ENCODE measurements at regions not wholly inside any gene's neighbourhood (a gene's known extent, or its start where the extent isn't known, plus 50 kb on each side); places are given as distances from the start of the nearest gene placed in this dataset.

GRCh38 chr7:92915348-92915747, 79.0 kb upstream of the CDK6 start:
- POLR2A ChIA-PET (ENCODE audit: unreplicated experiment): no interaction called here
- Histone ChIP-seq H3K9me3 (ENCODE audit: low read length) (no peaks in the 10 kb centered on the region), H3K9ac (ENCODE audit: low read length) (no peak overlapping the region), H2AFZ (ENCODE audit: low read length) (no peak overlapping the region), H3K9me2 (replicated peaks; ENCODE audit: low read length) (no peaks in the 10 kb centered on the region), H3K4me2 (ENCODE audit: low read length) (no peak overlapping the region), H4K20me1 (ENCODE audit: low read length) (no peaks in the 10 kb centered on the region), H3K27ac (ENCODE audit: low read length) (no peak overlapping the region), H3K4me1 (ENCODE audit: insufficient read depth, low read length) (peaks cover 30% of the 10 kb centered on the region), H3K27me3 (ENCODE audit: low read length) (no peaks in the 10 kb centered on the region), H3K79me2 (ENCODE audit: low read length) (no peaks in the 10 kb centered on the region), H3K36me3 (ENCODE audit: low read depth, low read length) (no peaks in the 10 kb centered on the region), H3K4me3 (ENCODE audit: low read length) (no peak overlapping the region), H3F3A (ENCODE audit: low read length, unreplicated experiment) (peaks cover 3% of the 10 kb centered on the region)
- CTCF ChIA-PET: no interaction called here
- intact Hi-C loops (cut with micrococcal nuclease): loop anchor here (10.0 kb wide), 2 partner anchors 99 to 151 kb away; no protein-coding TSS in a partner anchor
- TF ChIP-seq EZH2phosphoT487 (IDR thresholded peaks at IDR 0.05; ENCODE audit: borderline replicate concordance, low read length) (no peak), EZH2 (IDR thresholded peaks at IDR 0.05; ENCODE audit: low read length, unreplicated experiment) (no peak)
- TF ChIP-seq, protein P1, sequence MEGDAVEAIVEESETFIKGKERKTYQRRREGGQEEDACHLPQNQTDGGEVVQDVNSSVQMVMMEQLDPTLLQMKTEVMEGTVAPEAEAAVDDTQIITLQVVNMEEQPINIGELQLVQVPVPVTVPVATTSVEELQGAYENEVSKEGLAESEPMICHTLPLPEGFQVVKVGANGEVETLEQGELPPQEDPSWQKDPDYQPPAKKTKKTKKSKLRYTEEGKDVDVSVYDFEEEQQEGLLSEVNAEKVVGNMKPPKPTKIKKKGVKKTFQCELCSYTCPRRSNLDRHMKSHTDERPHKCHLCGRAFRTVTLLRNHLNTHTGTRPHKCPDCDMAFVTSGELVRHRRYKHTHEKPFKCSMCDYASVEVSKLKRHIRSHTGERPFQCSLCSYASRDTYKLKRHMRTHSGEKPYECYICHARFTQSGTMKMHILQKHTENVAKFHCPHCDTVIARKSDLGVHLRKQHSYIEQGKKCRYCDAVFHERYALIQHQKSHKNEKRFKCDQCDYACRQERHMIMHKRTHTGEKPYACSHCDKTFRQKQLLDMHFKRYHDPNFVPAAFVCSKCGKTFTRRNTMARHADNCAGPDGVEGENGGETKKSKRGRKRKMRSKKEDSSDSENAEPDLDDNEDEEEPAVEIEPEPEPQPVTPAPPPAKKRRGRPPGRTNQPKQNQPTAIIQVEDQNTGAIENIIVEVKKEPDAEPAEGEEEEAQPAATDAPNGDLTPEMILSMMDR (conservative IDR thresholded peaks at IDR 0.05; ENCODE audit: low read depth, low read length): no peak
- no peak for ATAC-seq
- no TSS peak for BruUV-seq (replicated peaks)
- no peak for DNase-seq

DNA sequence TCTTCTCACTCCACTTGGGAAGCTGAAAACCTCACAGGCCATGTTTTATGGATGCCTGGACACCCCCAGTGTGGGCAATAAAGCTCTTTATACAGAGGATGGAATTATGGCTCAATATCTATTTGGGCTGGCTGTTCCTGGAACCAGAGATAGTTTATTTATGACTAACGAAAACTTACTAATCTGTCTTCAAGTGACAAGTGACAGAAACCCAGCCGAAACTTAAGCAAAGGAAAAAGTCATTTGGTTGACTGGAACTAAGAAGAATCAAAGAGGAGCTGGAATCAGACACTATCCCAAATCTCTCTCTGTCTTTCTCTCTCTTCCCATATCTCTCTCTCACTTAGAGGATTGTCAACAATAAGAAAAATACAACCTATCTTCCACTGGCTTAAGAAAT, 78.3 kb upstream of the CDK6 start:
- no TSS peak for BruUV-seq (replicated peaks)
- H3F3A ChIP-seq (ENCODE audit: low read length, unreplicated experiment): peaks cover 3% of the 10 kb centered on the region
- H3K27ac ChIP-seq (ENCODE audit: low read length): no peak overlapping the region
- no peak overlapping the region for H3K4me2 ChIP-seq (ENCODE audit: low read length)
- ATAC-seq (no peak), DNase-seq (no peak)
- no peak overlapping the region for H3K4me3 ChIP-seq (ENCODE audit: low read length)
- peaks cover 30% of the 10 kb centered on the region for H3K4me1 ChIP-seq (ENCODE audit: insufficient read depth, low read length)
- intact Hi-C loops (cut with micrococcal nuclease): loop anchor here (10.0 kb wide), 2 partner anchors 100 to 150 kb away; no protein-coding TSS in a partner anchor
- ChIA-PET POLR2A (ENCODE audit: unreplicated experiment) (no interaction called here), CTCF (no interaction called here)
- no peaks in the 10 kb centered on the region for H4K20me1 ChIP-seq (ENCODE audit: low read length)
- no peak overlapping the region for H2AFZ ChIP-seq (ENCODE audit: low read length)
- no peaks in the 10 kb centered on the region for H3K36me3 ChIP-seq (ENCODE audit: low read depth, low read length)
- no peaks in the 10 kb centered on the region for H3K9me3 ChIP-seq (ENCODE audit: low read length)
- no peak overlapping the region for H3K9ac ChIP-seq (ENCODE audit: low read length)
- no peaks in the 10 kb centered on the region for H3K79me2 ChIP-seq (ENCODE audit: low read length)
- TF ChIP-seq EZH2 (IDR thresholded peaks at IDR 0.05; ENCODE audit: low read length, unreplicated experiment) (no peak), EZH2phosphoT487 (IDR thresholded peaks at IDR 0.05; ENCODE audit: borderline replicate concordance, low read length) (no peak)
- TF ChIP-seq, protein P1 (conservative IDR thresholded peaks at IDR 0.05; ENCODE audit: low read depth, low read length): no peak
- H3K27me3 ChIP-seq (ENCODE audit: low read length): no peaks in the 10 kb centered on the region
- no peaks in the 10 kb centered on the region for H3K9me2 ChIP-seq (replicated peaks; ENCODE audit: low read length)

DNA sequence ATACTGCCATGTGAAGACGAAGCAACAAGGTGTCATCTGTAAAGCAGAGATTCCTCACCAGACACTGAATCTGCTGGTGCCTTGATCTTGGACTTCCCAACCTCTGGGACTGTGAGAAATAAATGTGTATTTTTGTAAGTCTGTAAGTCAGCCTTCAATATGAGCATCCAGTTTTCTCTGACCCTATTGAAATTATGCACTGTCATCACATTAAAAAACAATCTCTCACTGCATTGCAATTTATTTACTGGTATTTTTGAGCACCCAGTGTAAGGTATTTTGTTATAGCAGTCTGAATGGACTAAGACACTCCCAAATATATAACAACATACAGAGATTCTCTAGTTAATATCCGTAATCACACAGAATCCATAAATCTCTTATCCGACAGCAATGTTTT, 77.5 kb upstream of the CDK6 start:
- TF ChIP-seq EZH2 (IDR thresholded peaks at IDR 0.05; ENCODE audit: low read length, unreplicated experiment) (no peak), EZH2phosphoT487 (IDR thresholded peaks at IDR 0.05; ENCODE audit: borderline replicate concordance, low read length) (no peak)
- TF ChIP-seq, protein P1 (conservative IDR thresholded peaks at IDR 0.05; ENCODE audit: low read depth, low read length): no peak
- intact Hi-C loops (cut with micrococcal nuclease): loop anchor here (10.0 kb wide), 2 partner anchors 101 to 149 kb away; no protein-coding TSS in a partner anchor
- Histone ChIP-seq H3K4me2 (ENCODE audit: low read length) (no peak overlapping the region), H4K20me1 (ENCODE audit: low read length) (no peaks in the 10 kb centered on the region), H3K9me2 (replicated peaks; ENCODE audit: low read length) (no peaks in the 10 kb centered on the region), H3K4me1 (ENCODE audit: insufficient read depth, low read length) (peaks cover 30% of the 10 kb centered on the region), H3F3A (ENCODE audit: low read length, unreplicated experiment) (peaks cover 3% of the 10 kb centered on the region), H3K9ac (ENCODE audit: low read length) (no peak overlapping the region), H3K79me2 (ENCODE audit: low read length) (no peaks in the 10 kb centered on the region), H3K4me3 (ENCODE audit: low read length) (no peak overlapping the region), H3K27me3 (ENCODE audit: low read length) (no peaks in the 10 kb centered on the region), H3K36me3 (ENCODE audit: low read depth, low read length) (no peaks in the 10 kb centered on the region), H2AFZ (ENCODE audit: low read length) (no peak overlapping the region), H3K9me3 (ENCODE audit: low read length) (no peaks in the 10 kb centered on the region), H3K27ac (ENCODE audit: low read length) (no peak overlapping the region)
- POLR2A ChIA-PET (ENCODE audit: unreplicated experiment): no interaction called here
- ATAC-seq (no peak), DNase-seq (no peak)
- CTCF ChIA-PET: no interaction called here
- no TSS peak for BruUV-seq (replicated peaks)
